ENCODE measurements at regions not wholly inside any gene's neighbourhood (a gene's known extent, or its start where the extent isn't known, plus 50 kb on each side); places are given as distances from the start of the nearest gene placed in this dataset.
"Not testable (repeated sequence)": the region's sequence is repeated elsewhere in the genome, so short reads cannot be mapped to it uniquely, and the experiment has no call there.

DNA sequence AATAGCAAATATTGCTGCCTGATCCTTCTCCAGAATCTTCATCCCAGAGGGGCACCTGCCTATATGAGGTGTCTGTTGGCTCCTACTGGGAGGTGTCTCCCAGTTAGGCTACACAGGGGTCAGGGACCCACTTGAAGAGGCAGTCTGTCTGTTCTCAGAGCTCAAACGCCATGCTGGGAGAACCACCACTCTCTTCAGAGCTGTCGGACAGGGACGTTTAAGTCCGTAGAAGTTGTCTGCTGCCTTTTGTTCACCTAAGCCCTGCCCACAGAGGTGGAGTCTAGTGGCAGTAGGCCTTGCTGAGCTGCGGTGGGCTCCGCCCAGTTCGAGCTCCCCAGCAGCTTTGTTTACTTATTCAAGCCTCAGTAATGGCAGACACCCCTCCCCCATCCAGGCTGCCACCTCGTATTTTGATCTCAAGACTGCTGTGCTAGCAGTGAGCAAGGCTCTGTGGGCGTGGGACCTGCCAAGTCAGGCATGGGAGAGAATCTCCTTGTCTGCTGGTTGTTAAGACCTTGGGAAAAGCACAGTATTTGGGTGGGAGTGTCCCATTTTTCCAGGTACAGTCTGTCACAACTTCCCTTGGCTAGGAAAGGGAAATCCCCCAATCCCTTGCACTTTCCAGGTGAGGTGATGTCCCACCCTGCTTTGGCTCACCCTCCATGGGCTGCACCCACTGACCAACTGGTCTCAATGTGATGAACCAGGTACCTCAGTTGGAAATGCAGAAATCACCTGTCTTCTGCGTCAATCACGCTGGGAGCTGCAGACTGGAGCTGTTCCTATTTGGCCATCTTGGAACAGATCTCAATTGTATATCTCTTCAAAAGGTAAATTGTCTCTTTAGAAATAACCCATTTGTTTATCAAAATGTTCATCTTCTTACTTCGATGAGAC, 87.4 kb upstream of the ITPRID2 start:
- TF ChIP-seq, protein P1, sequence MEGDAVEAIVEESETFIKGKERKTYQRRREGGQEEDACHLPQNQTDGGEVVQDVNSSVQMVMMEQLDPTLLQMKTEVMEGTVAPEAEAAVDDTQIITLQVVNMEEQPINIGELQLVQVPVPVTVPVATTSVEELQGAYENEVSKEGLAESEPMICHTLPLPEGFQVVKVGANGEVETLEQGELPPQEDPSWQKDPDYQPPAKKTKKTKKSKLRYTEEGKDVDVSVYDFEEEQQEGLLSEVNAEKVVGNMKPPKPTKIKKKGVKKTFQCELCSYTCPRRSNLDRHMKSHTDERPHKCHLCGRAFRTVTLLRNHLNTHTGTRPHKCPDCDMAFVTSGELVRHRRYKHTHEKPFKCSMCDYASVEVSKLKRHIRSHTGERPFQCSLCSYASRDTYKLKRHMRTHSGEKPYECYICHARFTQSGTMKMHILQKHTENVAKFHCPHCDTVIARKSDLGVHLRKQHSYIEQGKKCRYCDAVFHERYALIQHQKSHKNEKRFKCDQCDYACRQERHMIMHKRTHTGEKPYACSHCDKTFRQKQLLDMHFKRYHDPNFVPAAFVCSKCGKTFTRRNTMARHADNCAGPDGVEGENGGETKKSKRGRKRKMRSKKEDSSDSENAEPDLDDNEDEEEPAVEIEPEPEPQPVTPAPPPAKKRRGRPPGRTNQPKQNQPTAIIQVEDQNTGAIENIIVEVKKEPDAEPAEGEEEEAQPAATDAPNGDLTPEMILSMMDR (IDR thresholded peaks at IDR 0.05), result not testable (repeated sequence)
- TF ChIP-seq POLR2A (IDR thresholded peaks at IDR 0.05), result not testable (repeated sequence)
